HG03558 (cell line): ENCODE measurements at regions not wholly inside any gene's neighbourhood (a gene's known extent, or its start where the extent isn't known, plus 50 kb on each side); places are given as distances from the start of the nearest gene placed in this dataset.

Experiments used
- ATAC-seq: cut with Tn5 transposase; IDR thresholded peaks from one replicate; pipeline ENCODE4 v1.9.1; 2021; ENCODE audit warnings: moderate number of reproducible peaks; ENCODE audit not compliant: unreplicated experiment; ENCODE audit errors: extremely low read depth

- ATAC-seq: no peak
Measured at GRCh38 chrX:80293354-80293753, 126.9 kb upstream of the TENT5D start.

GRCh38 chrX:80306007-80306406 lies 114.2 kb upstream of the TENT5D start:
- no peak for ATAC-seq

GRCh38 chrX:80312448-80312847 lies 107.8 kb upstream of the TENT5D start:
- ATAC-seq: no peak

DNA sequence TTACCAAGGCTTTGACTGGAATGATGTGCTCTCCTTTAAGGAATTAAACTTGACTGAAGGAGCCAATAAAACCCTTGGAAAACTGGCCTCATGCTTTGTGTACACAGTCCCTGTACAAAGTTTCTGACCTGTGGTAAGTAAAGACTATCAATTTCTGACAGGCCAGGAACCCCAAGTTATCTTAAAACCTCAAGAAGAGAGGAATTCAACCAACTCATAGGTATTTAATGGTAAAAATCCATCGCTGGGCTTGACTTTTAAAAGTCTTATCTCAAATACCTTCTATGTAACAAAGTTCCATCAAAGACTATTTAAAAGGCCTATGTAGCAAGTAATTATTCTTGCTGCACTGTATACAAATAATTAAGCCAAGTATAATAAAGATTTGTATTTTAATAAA lies 103.7 kb upstream of the TENT5D start:
- ATAC-seq: no peak

DNA sequence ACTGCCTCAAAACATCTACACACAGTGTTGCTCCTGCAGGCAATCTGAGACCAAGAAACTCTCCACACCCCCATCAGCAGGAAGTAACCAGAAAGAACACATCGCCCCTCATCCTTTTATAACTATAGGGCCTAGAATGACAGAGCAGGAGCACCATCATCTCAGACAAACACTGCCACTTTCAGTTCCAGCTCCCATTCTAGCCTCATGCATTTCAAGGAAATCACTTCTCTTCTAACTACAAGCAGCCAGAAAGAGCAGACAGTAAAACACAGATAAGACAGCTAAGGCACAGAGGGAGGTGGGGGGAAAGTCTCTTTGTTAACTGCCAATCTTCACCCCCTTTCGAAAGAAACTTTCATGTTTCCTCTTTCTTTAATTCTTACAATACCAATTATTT lies 102.6 kb upstream of the TENT5D start:
- no peak for ATAC-seq

DNA sequence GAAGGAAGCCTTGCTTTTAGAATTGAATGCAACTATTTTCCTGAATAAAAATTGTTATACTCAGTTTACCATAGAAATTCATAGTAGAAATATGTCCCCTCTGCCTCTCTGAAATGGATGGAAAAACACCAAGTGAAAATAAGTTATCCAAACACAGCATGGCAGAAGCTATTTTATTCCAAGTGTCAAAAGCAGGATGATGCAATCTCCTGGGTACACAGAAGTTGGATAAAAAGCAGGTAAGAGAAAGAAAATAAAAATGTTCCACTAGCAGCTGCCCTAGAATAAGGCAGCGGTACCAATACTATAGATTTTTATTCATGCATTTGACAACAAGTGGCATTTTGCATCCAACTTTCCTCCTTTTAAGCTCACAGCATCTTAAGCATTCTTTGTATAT lies 89.0 kb upstream of the TENT5D start:
- no peak for ATAC-seq

DNA sequence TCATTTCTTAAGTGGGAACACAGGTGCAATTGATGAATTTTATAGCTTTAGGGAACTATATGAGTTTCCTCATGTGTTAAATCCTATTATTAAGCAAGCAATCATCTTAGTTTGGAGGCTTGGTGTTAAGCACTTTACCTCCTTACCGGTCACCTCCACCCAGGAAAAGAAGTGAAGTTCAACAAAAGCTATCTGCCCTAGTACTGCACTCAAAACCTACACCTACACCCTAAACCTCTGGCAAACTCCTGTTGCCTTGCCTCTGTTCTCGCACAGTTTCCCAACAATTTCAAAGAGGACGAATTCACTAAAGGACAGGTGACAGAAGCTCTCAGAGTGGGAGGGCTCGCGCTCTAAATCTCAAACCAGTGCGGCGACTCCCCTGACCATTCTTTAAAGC lies 85.7 kb upstream of the TENT5D start:
- ATAC-seq: no peak

- no peak for ATAC-seq
Measured at GRCh38 chrX:80335062-80335830, 85.0 kb upstream of the TENT5D start.

DNA sequence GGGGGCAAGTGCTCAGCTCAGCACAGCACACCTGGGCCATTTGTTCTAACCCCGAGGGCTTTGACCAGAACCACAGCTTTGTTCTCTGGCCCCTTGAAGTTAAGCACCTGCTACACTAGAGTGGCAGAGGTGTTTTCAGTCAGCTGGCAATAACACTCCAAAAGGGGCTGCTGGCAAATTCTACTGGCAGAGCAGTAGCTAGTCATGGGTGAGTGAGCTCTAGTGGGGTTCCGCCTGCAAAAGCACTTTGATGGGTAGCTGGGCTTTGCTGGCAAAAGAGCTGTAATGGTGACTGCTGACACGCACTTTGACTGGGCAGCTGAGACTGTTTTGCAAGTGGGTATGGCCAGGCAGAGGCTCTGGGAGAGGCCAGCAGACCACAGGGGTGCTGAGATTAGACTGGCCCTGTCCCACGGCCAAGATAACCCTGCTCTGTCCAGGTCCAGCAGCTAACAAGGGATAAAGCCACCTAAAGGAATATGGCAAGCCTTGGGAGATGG lies 65.2 kb upstream of the TENT5D start:
- no peak for ATAC-seq
